GM12878 (cell line): ENCODE measurements at regions not wholly inside any gene's neighbourhood (a gene's known extent, or its start where the extent isn't known, plus 50 kb on each side); places are given as distances from the start of the nearest gene placed in this dataset.

Experiments used
- EP300 ChIP-seq, 2 experiments: fragments of 150-350 bp in 1 of 2; IDR thresholded peaks; 2 replicates each; pipeline ENCODE4 v1.6.1; 2011 to 2012; ENCODE audit warnings: low read depth in 2 of 2, low read length in 2 of 2, borderline replicate concordance in 1 of 2, improper control_type of control experiment in 1 of 2, inconsistent platforms in 1 of 2; ENCODE audit not compliant: control insufficient read depth in 1 of 2
- POLR2A ChIP-seq: IDR thresholded peaks from 2 replicates; pipeline ENCODE4 v1.6.1; 2011; ENCODE audit warnings: low read depth, mild to moderate bottlenecking, low read length
- ZNF274 ChIP-seq: IDR thresholded peaks from one replicate; pipeline ENCODE4 v1.8.0; 2011; ENCODE audit not compliant: insufficient read length, insufficient read depth
- ZZZ3 ChIP-seq: IDR thresholded peaks from 2 replicates; pipeline ENCODE4 v1.6.1; 2011; ENCODE audit warnings: low read depth; ENCODE audit not compliant: control insufficient read depth, insufficient read length

DNA sequence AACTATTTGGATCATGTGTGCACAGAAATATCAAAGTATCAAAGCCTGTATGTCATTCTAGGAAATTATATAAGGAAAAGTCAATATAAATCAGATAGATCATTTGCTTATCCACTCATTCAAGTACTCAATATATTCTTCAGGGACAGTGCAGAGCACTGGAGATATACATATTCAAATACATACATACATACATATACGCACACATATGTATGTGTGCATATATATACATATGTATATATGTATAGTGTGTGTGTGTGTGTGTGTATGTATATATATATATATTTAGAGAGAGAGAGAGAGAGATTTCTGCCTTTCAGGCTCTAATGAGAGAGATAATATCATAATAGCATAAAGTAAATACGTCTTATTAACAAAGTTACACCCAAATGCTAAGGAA is 169.2 kb downstream of the PMP22 start:
- TF ChIP-seq ZNF274 = no peak
- TF ChIP-seq POLR2A = no peak
- no peak for TF ChIP-seq ZZZ3
- TF ChIP-seq EP300 (IDR thresholded peaks at IDR 0.05; ENCODE audit: borderline replicate concordance in 1 of 2, control insufficient read depth in 1 of 2, low read depth in 2 of 2, low read length in 2 of 2) = no peak
